Neural cell (in vitro differentiated cells): ENCODE measurements at regions not wholly inside any gene's neighbourhood (a gene's known extent, or its start where the extent isn't known, plus 50 kb on each side); places are given as distances from the start of the nearest gene placed in this dataset.

Experiments used
- H2AFZ ChIP-seq: fragments of 200-600, 300-800 bp; sonication (generic), shearing (Covaris generic); 2 replicates; pipeline ENCODE4 v1.6.0; 2014; ENCODE audit warnings: low read depth, mild to moderate bottlenecking, antibody characterized with exemption, low read length, moderate library complexity
- H3F3A ChIP-seq: fragments of 200-600 bp; shearing (Covaris generic); 2 replicates; pipeline ENCODE4 v1.6.1; 2016; ENCODE audit warnings: mild to moderate bottlenecking, moderate library complexity, mixed read lengths, antibody characterized with exemption, low read length; ENCODE audit not compliant: insufficient read depth, poor library complexity, severe bottlenecking
- H3K27ac ChIP-seq: fragments of 200-600, 300-800 bp; sonication (generic), shearing (Covaris generic); 2 replicates; pipeline ENCODE4 v1.5.1; 2014; ENCODE audit warnings: mild to moderate bottlenecking, low read length, moderate library complexity
- H3K27me3 ChIP-seq: fragments of 300-800, 200-600 bp; sonication (generic), shearing (Covaris generic); 2 replicates; pipeline ENCODE4 v1.6.0; 2014; ENCODE audit warnings: mild to moderate bottlenecking, low read depth, low read length, moderate library complexity; ENCODE audit not compliant: insufficient read depth
- H3K36me3 ChIP-seq: fragments of 300-800, 200-600 bp; sonication (generic), shearing (Covaris generic); 2 replicates; pipeline ENCODE4 v1.5.1; 2014; ENCODE audit warnings: mild to moderate bottlenecking, antibody characterized with exemption, low read length, moderate library complexity; ENCODE audit not compliant: insufficient read depth
- H3K4me2 ChIP-seq: fragments of 300-800, 200-600 bp; sonication (generic), shearing (Covaris generic); 2 replicates; pipeline ENCODE4 v1.6.0; 2014; ENCODE audit warnings: mild to moderate bottlenecking, low read length
- H3K4me3 ChIP-seq: fragments of 300-800, 200-600 bp; sonication (generic), shearing (Covaris generic); 2 replicates; pipeline ENCODE4 v1.5.1; 2014; ENCODE audit warnings: mild to moderate bottlenecking, low read length, moderate library complexity
- H3K79me2 ChIP-seq: fragments of 200-600 bp; shearing (Covaris generic); replicated peaks from 2 replicates; pipeline ENCODE4 v1.6.0; 2014; ENCODE audit warnings: mild to moderate bottlenecking, low read length, moderate library complexity; ENCODE audit not compliant: insufficient read depth
- H3K9ac ChIP-seq: fragments of 300-800, 200-600 bp; sonication (generic), shearing (Covaris generic); 2 replicates; pipeline ENCODE4 v1.6.1; 2016; ENCODE audit warnings: mild to moderate bottlenecking, low read length, mixed read lengths
- H3K9me2 ChIP-seq: fragments of 200-600 bp; shearing (Covaris generic); 2 replicates; pipeline ENCODE4 v1.6.1; 2016; ENCODE audit warnings: mild to moderate bottlenecking, low read length, mixed read lengths; ENCODE audit not compliant: insufficient read depth
- H3K9me3 ChIP-seq: fragments of 200-600, 300-800 bp; sonication (generic), shearing (Covaris generic); 2 replicates; pipeline ENCODE4 v1.6.1; 2016; ENCODE audit warnings: mild to moderate bottlenecking, mixed run types, low read length, moderate library complexity, mixed read lengths
- H4K20me1 ChIP-seq: fragments of 200-600 bp; shearing (Covaris generic); 2 replicates; pipeline ENCODE4 v1.6.1; 2016; ENCODE audit warnings: mild to moderate bottlenecking, mixed run types; ENCODE audit not compliant: insufficient read depth
- CTCF ChIP-seq: fragments of 450-650 bp; IDR thresholded peaks from 2 replicates; pipeline ENCODE4 v1.5.1; 2014; ENCODE audit warnings: antibody characterized with exemption, mild to moderate bottlenecking, moderate library complexity; ENCODE audit not compliant: poor library complexity, severe bottlenecking
- EP300 ChIP-seq: fragments of 450-650 bp; conservative IDR thresholded peaks from 2 replicates; pipeline ENCODE4 v1.6.1; 2014; ENCODE audit warnings: antibody characterized with exemption, mild to moderate bottlenecking, moderate library complexity; ENCODE audit not compliant: poor library complexity, severe bottlenecking
- EZH2 ChIP-seq: fragments of 200-600, 300-800 bp; shearing (Covaris generic), sonication (generic); IDR thresholded peaks from 2 replicates; pipeline ENCODE4 v1.6.1; 2014; ENCODE audit warnings: antibody characterized with exemption, low read length, borderline replicate concordance, mild to moderate bottlenecking; ENCODE audit not compliant: insufficient read depth, poor library complexity, severe bottlenecking
- MXI1 ChIP-seq: fragments of 450-650 bp; conservative IDR thresholded peaks from 2 replicates; pipeline ENCODE4 v1.6.1; 2014; ENCODE audit warnings: antibody characterized with exemption, mild to moderate bottlenecking; ENCODE audit not compliant: poor library complexity, severe bottlenecking
- POLR2AphosphoS5 ChIP-seq: IDR thresholded peaks from 2 replicates; pipeline ENCODE4 v1.6.1; 2012
- RAD21 ChIP-seq: fragments of 450-650 bp; conservative IDR thresholded peaks from 2 replicates; pipeline ENCODE4 v1.6.1; 2014; ENCODE audit warnings: antibody characterized with exemption, mild to moderate bottlenecking, moderate library complexity
- REST ChIP-seq: IDR thresholded peaks from 2 replicates; pipeline ENCODE4 v1.6.1; 2012; ENCODE audit warnings: borderline replicate concordance
- SMC3 ChIP-seq: fragments of 450-650 bp; conservative IDR thresholded peaks from 2 replicates; pipeline ENCODE4 v1.6.1; 2014; ENCODE audit warnings: antibody characterized with exemption, mild to moderate bottlenecking, moderate library complexity; ENCODE audit not compliant: poor library complexity
- TAF1 ChIP-seq: IDR thresholded peaks from 2 replicates; pipeline ENCODE4 v1.6.1; 2012; ENCODE audit warnings: low read depth

GRCh38 chr5:161096581-161096980 is 244.6 kb upstream of the ATP10B start:
- Histone ChIP-seq H3K9me3 (no peaks in the 10 kb centered on the region), H3F3A (no peaks in the 10 kb centered on the region), H3K79me2 (no peaks in the 10 kb centered on the region), H3K27ac (no peak overlapping the region), H2AFZ (no peak overlapping the region), H3K4me2 (no peak overlapping the region), H3K4me3 (no peak overlapping the region), H3K27me3 (no peaks in the 10 kb centered on the region), H3K36me3 (no peaks in the 10 kb centered on the region), H4K20me1 (no peaks in the 10 kb centered on the region), H3K9me2 (no peaks in the 10 kb centered on the region), H3K9ac (no peak overlapping the region)
- no peak for TF ChIP-seq CTCF
- TF ChIP-seq POLR2AphosphoS5: no peak
- TF ChIP-seq REST: no peak
- no peak for TF ChIP-seq MXI1
- TF ChIP-seq EZH2: no peak
- no peak for TF ChIP-seq TAF1
- no peak for TF ChIP-seq SMC3
- TF ChIP-seq RAD21: no peak
- no peak for TF ChIP-seq EP300

- H3K27me3 ChIP-seq: no peaks in the 10 kb centered on the region
- no peaks in the 10 kb centered on the region for H3K9me3 ChIP-seq
- H2AFZ ChIP-seq: no peak overlapping the region
- H4K20me1 ChIP-seq: no peaks in the 10 kb centered on the region
- no peak overlapping the region for H3K9ac ChIP-seq
- H3K4me3 ChIP-seq: no peak overlapping the region
- no peak overlapping the region for H3K4me2 ChIP-seq
- no peak overlapping the region for H3K27ac ChIP-seq
- H3K9me2 ChIP-seq: no peaks in the 10 kb centered on the region
- H3K79me2 ChIP-seq: no peaks in the 10 kb centered on the region
- H3K36me3 ChIP-seq: no peaks in the 10 kb centered on the region
- H3F3A ChIP-seq: no peaks in the 10 kb centered on the region
- no peak for TF ChIP-seq REST
- TF ChIP-seq TAF1: no peak
- TF ChIP-seq MXI1: no peak
- no peak for TF ChIP-seq EP300
- no peak for TF ChIP-seq POLR2AphosphoS5
- no peak for TF ChIP-seq CTCF
- no peak for TF ChIP-seq SMC3
Observed at GRCh38 chr5:161095953-161096352, 243.9 kb upstream of the ATP10B start.
